K562 (cell line): ENCODE measurements at regions not wholly inside any gene's neighbourhood (a gene's known extent, or its start where the extent isn't known, plus 50 kb on each side); places are given as distances from the start of the nearest gene placed in this dataset.

Experiments
- ATAC-seq: fragments of 200-7000 bp; cut with Tn5 transposase; 3 replicates; pipeline ENCODE4 v1.9.1; 2020; ENCODE audit warnings: moderate library complexity
- BruUV-seq: library from RNA; stranded (reverse); fragments of 400-500 nt; replicated peaks from 2 replicates; lab custom pipeline; 2021; lab: Mats Ljungman, UMichigan
- CTCF ChIA-PET: fragments of 300-600 bp; formaldehyde crosslinking; extraction: SDS; loops from one replicate; lab custom pipeline; 2021; ENCODE audit warnings: low intra/inter-chr PET ratio; lab: Yijun Ruan, JAX
- POLR2A ChIA-PET: fragments of 300-600, 350-650 bp; sonication (Branson Sonifier 250); formaldehyde crosslinking; extraction: SDS; loops from one replicate; lab custom pipeline; 2021; ENCODE audit warnings: antibody characterized with exemption, inconsistent platforms; lab: Yijun Ruan, JAX
- DNase-seq, 4 experiments: peaks; one replicate each; pipeline versions ENCODE4 v3.0.0 to v3.0.0-alpha.2; 2011 to 2018; ENCODE audit warnings: low spot score in 3 of 4, mixed read lengths in 3 of 4; ENCODE audit errors: extremely low read depth in 1 of 4
- FAIRE-seq: peaks from 2 replicates; lab custom pipeline; 2011; peaks lifted over from hg19 to GRCh38; lab: Jason Lieb, UNC
- H2AFZ ChIP-seq: 2 replicates; pipeline ENCODE4 v1.6.0; 2011; ENCODE audit warnings: low read depth, low read length, control low read depth, inconsistent platforms
- H3K27ac ChIP-seq: fragments of 200-600 bp; 3 replicates; pipeline ENCODE4 v1.8.0; 2011; ENCODE audit warnings: low read depth, mild to moderate bottlenecking, control low read depth, inconsistent platforms, low read length, moderate library complexity, mixed read lengths; ENCODE audit errors: extremely low read depth
- H3K27me3 ChIP-seq, 2 experiments: fragments of 300-600 bp in 1 of 2; 2 replicates in 1 of 2; 3 replicates in 1 of 2; pipeline versions ENCODE4 v1.6.0 to v1.8.0; 2011; ENCODE audit warnings: inconsistent platforms in 2 of 2, low read length in 2 of 2, mild to moderate bottlenecking in 1 of 2, mixed read lengths in 1 of 2, moderate library complexity in 1 of 2; ENCODE audit not compliant: control insufficient read depth in 2 of 2, insufficient read depth in 2 of 2
- H3K36me3 ChIP-seq: fragments of 300-600 bp; 3 replicates; pipeline ENCODE4 v1.8.0; 2011; ENCODE audit warnings: mild to moderate bottlenecking, low read length, inconsistent platforms; ENCODE audit not compliant: control insufficient read depth, insufficient read depth
- H3K4me1 ChIP-seq, 2 experiments: fragments of 200-600 bp in 1 of 2; replicated peaks in 1 of 2; 2 replicates in 1 of 2; 3 replicates in 1 of 2; pipeline versions ENCODE4 v1.5.1 to v1.8.0; 2011; ENCODE audit warnings: inconsistent platforms in 2 of 2, low read length in 2 of 2, mild to moderate bottlenecking in 1 of 2, mixed read lengths in 1 of 2, moderate library complexity in 1 of 2; ENCODE audit not compliant: control insufficient read depth in 2 of 2, insufficient read depth in 2 of 2
- H3K4me2 ChIP-seq: 2 replicates; pipeline ENCODE4 v1.6.1; 2011; ENCODE audit warnings: low read length, control low read depth, inconsistent platforms, mixed read lengths; ENCODE audit not compliant: insufficient read depth
- H3K4me3 ChIP-seq: fragments of 200-600 bp; sonication (generic), shearing (Covaris generic); 2 replicates; pipeline ENCODE4 v1.5.1; 2016; ENCODE audit warnings: control low read depth, inconsistent platforms
- H3K79me2 ChIP-seq: fragments of 200-600 bp; 3 replicates; pipeline ENCODE4 v1.8.0; 2011; ENCODE audit warnings: low read length, inconsistent platforms; ENCODE audit not compliant: control insufficient read depth, insufficient read depth
- H3K9ac ChIP-seq, 2 experiments: 2 replicates each; pipeline versions ENCODE4 v1.6.0 to v1.6.1; 2011; ENCODE audit warnings: low read depth in 2 of 2, low read length in 2 of 2, control low read depth in 1 of 2, inconsistent platforms in 1 of 2, mild to moderate bottlenecking in 1 of 2, mixed read lengths in 1 of 2; ENCODE audit not compliant: insufficient read depth in 1 of 2
- H3K9me1 ChIP-seq: one replicate; pipeline ENCODE4 v1.6.0; 2011; ENCODE audit warnings: inconsistent platforms, mild to moderate bottlenecking, low read length, moderate library complexity; ENCODE audit not compliant: control insufficient read depth, insufficient read depth
- H3K9me3 ChIP-seq: replicated peaks from 2 replicates; pipeline ENCODE4 v1.5.1; 2011; ENCODE audit warnings: low read depth, low read length, inconsistent platforms; ENCODE audit not compliant: control insufficient read depth, insufficient read depth
- H4K20me1 ChIP-seq: replicated peaks from 2 replicates; pipeline ENCODE4 v1.6.1; 2011; ENCODE audit warnings: low read length, inconsistent platforms, mixed read lengths; ENCODE audit not compliant: control insufficient read depth, insufficient read depth
- BDP1 ChIP-seq: IDR thresholded peaks from 3 replicates; pipeline ENCODE4 v1.6.1; 2011; ENCODE audit not compliant: insufficient read length, insufficient read depth
- KAT8 ChIP-seq: fragments of 450-650 bp; IDR thresholded peaks from 2 replicates; pipeline ENCODE4 v1.6.1; 2016; ENCODE audit warnings: low read depth, mild to moderate bottlenecking
- TAF1 ChIP-seq: IDR thresholded peaks from 2 replicates; pipeline ENCODE4 v1.6.1; 2011; ENCODE audit warnings: mild to moderate bottlenecking, low read length, moderate library complexity; ENCODE audit not compliant: insufficient read depth, control insufficient read depth, severe bottlenecking; ENCODE audit errors: extremely low read depth
- TRIM24 ChIP-seq, 2 experiments: fragments of 450-650 bp; IDR thresholded peaks; 2 replicates each; pipeline ENCODE4 v1.6.1; 2016
- ZNF140 ChIP-seq: fragments of 250-450 bp; sonication (Bioruptor Pico); IDR thresholded peaks from 2 replicates; pipeline ENCODE4 v1.8.0; 2021; ENCODE audit warnings: moderate library complexity, mild to moderate bottlenecking, inconsistent platforms
- WGBS: fragments of 100-300 bp; shearing (Covaris generic); methylation state at CpG from one replicate; pipeline ENCODE4 v1.1.6; 2016; ENCODE audit warnings: low coverage, mixed read lengths; ENCODE audit not compliant: insufficient coverage; ENCODE audit errors: missing lambda C conversion rate; 5-methylcytosine and 5-hydroxymethylcytosine counted together
- in situ Hi-C: fragments of 300-500 bp; cut with MboI; formaldehyde crosslinking; loops from 4 replicates; pipeline ENCODE4 v1.15.0; 2018; ENCODE audit warnings: inconsistent platforms, mixed read lengths
- intact Hi-C: fragments of 100-400 bp; cut with micrococcal nuclease; formaldehyde crosslinking; loops from 2 replicates; pipeline ENCODE4 v1.14.2; 2022
- TF ChIP-seq, protein P1 (sequence below), 3 experiments: fragments of 200-800 bp in 1 of 3; sonication (Bioruptor generic) in 1 of 3; sonication (generic) in 1 of 3; formaldehyde crosslinking in 1 of 3; IDR thresholded peaks; 2 replicates each; pipeline versions ENCODE4 v1.6.1 to v1.8.0; 2016 to 2022; ENCODE audit warnings: mild to moderate bottlenecking in 2 of 3, missing compliant biosample characterization in 2 of 3, missing genetic modification characterization in 2 of 3, missing genetic modification reagents in 1 of 3
- TF ChIP-seq, protein P2 (sequence below): fragments of 250-450 bp; sonication (Bioruptor Pico); IDR thresholded peaks from 2 replicates; pipeline ENCODE4 v1.8.0; 2022; ENCODE audit warnings: inconsistent platforms, mild to moderate bottlenecking, moderate library complexity, borderline replicate concordance
- TF ChIP-seq, protein P3 (sequence below), 2 experiments: fragments of 450-650 bp; IDR thresholded peaks; 2 replicates each; pipeline ENCODE4 v1.6.1; 2016; ENCODE audit warnings: mild to moderate bottlenecking in 2 of 2, borderline replicate concordance in 1 of 2, low read depth in 1 of 2, moderate library complexity in 1 of 2
- TF ChIP-seq, protein P4 (sequence below): fragments of 250-450 bp; sonication (Bioruptor Pico); IDR thresholded peaks from 2 replicates; pipeline ENCODE4 v1.6.1; 2021; ENCODE audit warnings: mild to moderate bottlenecking

DNA sequence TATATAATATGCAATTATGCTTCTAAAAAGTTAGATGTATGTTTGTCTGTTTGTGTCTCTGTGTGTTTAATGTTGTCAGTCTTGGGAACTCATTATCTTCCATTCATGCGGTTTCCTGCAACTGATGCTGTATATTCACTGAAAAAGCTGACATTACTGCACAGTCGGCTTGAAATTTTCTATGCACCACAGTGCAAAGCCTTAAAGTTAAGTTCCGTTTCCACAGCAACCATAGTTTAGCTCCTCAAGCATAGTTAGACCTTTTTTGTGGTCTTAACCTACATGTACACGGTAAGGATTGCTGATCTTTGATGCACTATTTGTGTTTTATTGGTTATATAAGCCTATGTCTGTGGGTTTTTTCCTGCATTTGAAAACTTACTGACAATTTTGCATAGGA lies 309.4 kb downstream of the KCNC2 start:
- FAIRE-seq, result no peak
- in situ Hi-C loops, result no loop called here
- POLR2A ChIA-PET, result no interaction called here
- TF ChIP-seq KAT8, result no peak
- TF ChIP-seq TAF1, result no peak
- TF ChIP-seq, protein P1, sequence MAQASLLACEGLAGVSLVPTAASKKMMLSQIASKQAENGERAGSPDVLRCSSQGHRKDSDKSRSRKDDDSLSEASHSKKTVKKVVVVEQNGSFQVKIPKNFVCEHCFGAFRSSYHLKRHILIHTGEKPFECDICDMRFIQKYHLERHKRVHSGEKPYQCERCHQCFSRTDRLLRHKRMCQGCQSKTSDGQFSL (CRISPR knock-in tag; IDR thresholded peaks at IDR 0.05), result no peak
- TF ChIP-seq, protein P1 (tag; IDR thresholded peaks at IDR 0.05), result no peak
- TF ChIP-seq ZNF140 (CRISPR knock-in tag), result no peak
- TF ChIP-seq, protein P2, sequence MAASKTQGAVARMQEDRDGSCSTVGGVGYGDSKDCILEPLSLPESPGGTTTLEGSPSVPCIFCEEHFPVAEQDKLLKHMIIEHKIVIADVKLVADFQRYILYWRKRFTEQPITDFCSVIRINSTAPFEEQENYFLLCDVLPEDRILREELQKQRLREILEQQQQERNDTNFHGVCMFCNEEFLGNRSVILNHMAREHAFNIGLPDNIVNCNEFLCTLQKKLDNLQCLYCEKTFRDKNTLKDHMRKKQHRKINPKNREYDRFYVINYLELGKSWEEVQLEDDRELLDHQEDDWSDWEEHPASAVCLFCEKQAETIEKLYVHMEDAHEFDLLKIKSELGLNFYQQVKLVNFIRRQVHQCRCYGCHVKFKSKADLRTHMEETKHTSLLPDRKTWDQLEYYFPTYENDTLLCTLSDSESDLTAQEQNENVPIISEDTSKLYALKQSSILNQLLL (CRISPR knock-in tag), result no peak
- no peak for TF ChIP-seq TRIM24 (IDR thresholded peaks at IDR 0.05)
- TF ChIP-seq, protein P3, sequence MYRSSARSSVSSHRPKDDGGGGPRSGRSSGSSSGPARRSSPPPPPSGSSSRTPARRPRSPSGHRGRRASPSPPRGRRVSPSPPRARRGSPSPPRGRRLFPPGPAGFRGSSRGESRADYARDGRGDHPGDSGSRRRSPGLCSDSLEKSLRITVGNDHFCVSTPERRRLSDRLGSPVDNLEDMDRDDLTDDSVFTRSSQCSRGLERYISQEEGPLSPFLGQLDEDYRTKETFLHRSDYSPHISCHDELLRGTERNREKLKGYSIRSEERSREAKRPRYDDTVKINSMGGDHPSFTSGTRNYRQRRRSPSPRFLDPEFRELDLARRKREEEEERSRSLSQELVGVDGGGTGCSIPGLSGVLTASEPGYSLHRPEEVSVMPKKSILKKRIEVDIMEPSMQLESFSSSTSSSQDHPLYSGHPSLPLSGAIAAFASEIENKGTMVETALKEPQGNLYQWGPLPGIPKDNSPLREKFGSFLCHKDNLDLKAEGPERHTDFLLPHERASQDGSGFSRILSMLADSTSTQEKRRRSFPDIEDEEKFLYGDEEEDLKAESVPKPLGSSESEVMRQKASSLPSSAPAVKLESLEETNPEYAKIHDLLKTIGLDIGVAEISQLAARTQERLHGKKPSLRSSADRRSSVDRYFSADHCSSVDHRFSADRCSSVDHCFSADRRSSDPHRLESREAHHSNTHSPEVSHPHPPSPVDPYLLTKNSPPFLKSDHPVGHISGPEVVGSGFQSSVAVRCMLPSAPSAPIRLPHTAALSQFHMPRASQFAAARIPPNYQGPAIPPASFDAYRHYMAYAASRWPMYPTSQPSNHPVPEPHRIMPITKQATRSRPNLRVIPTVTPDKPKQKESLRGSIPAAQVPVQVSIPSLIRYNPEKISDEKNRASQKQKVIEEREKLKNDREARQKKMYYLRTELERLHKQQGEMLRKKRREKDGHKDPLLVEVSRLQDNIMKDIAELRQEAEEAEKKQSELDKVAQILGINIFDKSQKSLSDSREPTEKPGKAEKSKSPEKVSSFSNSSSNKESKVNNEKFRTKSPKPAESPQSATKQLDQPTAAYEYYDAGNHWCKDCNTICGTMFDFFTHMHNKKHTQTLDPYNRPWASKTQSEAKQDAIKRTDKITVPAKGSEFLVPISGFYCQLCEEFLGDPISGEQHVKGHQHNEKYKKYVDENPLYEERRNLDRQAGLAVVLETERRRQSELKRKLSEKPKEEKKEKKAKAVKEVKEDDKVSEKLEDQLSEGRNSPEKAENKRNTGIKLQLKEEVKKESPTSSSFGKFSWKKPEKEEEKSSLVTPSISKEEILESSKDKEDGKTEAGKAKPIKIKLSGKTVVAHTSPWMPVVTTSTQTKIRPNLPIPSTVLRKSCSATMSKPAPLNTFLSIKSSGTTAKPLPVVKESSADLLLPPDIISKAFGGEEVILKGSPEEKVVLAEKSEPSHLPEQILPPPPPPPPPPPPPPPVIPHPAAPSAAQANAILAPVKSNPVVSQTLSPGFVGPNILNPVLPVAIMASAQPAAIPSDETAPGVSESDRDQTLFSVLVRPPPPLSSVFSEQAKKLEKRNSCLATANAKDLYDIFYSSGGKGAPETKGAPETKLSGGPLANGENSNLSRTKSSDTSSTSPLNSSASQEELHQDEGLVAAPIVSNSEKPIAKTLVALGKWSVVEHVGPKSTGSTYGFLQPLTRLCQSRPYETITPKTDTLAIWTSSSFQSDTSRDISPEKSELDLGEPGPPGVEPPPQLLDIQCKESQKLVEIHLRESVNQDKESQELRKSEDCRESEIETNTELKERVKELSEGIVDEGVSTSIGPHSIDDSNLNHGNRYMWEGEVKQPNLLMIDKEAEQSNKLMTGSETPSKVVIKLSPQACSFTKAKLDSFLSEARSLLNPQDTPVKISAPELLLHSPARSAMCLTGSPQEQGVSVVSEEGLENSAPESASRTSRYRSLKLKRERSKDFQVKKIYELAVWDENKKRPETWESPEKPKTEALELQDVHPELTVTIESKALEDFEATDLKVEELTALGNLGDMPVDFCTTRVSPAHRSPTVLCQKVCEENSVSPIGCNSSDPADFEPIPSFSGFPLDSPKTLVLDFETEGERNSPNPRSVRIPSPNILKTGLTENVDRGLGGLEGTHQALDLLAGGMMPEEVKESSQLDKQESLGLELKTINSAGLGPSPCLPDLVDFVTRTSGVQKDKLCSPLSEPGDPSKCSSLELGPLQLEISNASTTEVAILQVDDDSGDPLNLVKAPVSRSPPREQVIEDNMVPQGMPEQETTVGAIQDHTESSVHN (IDR thresholded peaks at IDR 0.05; ENCODE audit: borderline replicate concordance in 1 of 2, low read depth in 1 of 2), result no peak
- TF ChIP-seq, protein P4, sequence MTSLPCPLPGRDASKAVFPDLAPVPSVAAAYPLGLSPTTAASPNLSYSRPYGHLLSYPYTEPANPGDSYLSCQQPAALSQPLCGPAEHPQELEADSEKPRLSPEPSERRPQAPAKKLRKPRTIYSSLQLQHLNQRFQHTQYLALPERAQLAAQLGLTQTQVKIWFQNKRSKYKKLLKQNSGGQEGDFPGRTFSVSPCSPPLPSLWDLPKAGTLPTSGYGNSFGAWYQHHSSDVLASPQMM (CRISPR knock-in tag), result no peak
- no peak for TF ChIP-seq BDP1

More for the DNA sequence above, 309.4 kb downstream of the KCNC2 start:
- Histone ChIP-seq H2AFZ (no peak overlapping the region), H3K4me1 (no peaks in the 10 kb centered on the region), H3K36me3 (no peaks in the 10 kb centered on the region), H3K27me3 (no peaks in the 10 kb centered on the region), H4K20me1 (no peaks in the 10 kb centered on the region), H3K79me2 (no peaks in the 10 kb centered on the region), H3K9me1 (no peaks in the 10 kb centered on the region), H3K27ac (no peak overlapping the region), H3K4me2 (no peak overlapping the region), H3K9ac (no peak overlapping the region), H3K4me3 (no peak overlapping the region), H3K9me3 (no peaks in the 10 kb centered on the region)
- DNase-seq, result no peak
- 0% methylated on average over 4 of the region's 4 CpGs for WGBS
- intact Hi-C loops, result no loop called here
- no peak for ATAC-seq
- no TSS peak for BruUV-seq
- CTCF ChIA-PET, result no interaction called here
